IMR-90 (cell line): ENCODE measurements at regions not wholly inside any gene's neighbourhood (a gene's known extent, or its start where the extent isn't known, plus 50 kb on each side); places are given as distances from the start of the nearest gene placed in this dataset.

ENCODE experiments used
- ATAC-seq: fragments of 200-7000 bp; cut with Tn5 transposase; 2 replicates; pipeline ENCODE4 v1.9.1; 2020; ENCODE audit warnings: low read depth, mild to moderate bottlenecking, moderate library complexity
- BruUV-seq: library from RNA; stranded (reverse); fragments of 400-500 nt; replicated peaks from 2 replicates; lab custom pipeline; 2021; lab: Mats Ljungman, UMichigan
- CTCF ChIA-PET: fragments of 300-600 bp; formaldehyde crosslinking; extraction: SDS; loops from one replicate; lab custom pipeline; 2021; ENCODE audit warnings: antibody characterized with exemption; lab: Yijun Ruan, JAX
- POLR2A ChIA-PET: fragments of 300-600 bp; sonication (Branson Sonifier 250); formaldehyde crosslinking; loops from one replicate; lab custom pipeline; 2022; ENCODE audit warnings: antibody characterized with exemption; ENCODE audit not compliant: unreplicated experiment; lab: Charles Lee
- DNase-seq: peaks from one replicate; pipeline ENCODE4 v3.0.0; 2013
- H2AFZ ChIP-seq: replicated peaks from 2 replicates; pipeline ENCODE3; 2013; ENCODE audit warnings: low read length, mild to moderate bottlenecking; ENCODE audit not compliant: poor library complexity
- H2AK5ac ChIP-seq: 2 replicates; pipeline ENCODE4 v1.6.1; 2013; ENCODE audit warnings: low read depth, low read length, inconsistent platforms
- H2AK9ac ChIP-seq: replicated peaks from 2 replicates; pipeline ENCODE3; 2013; ENCODE audit warnings: mild to moderate bottlenecking, low read depth, low read length, moderate library complexity; ENCODE audit not compliant: poor library complexity
- H2BK120ac ChIP-seq: 2 replicates; pipeline ENCODE4 v1.6.1; 2013; ENCODE audit warnings: low read depth, low read length, inconsistent platforms
- H2BK15ac ChIP-seq: 3 replicates; pipeline ENCODE4 v1.6.1; 2013; ENCODE audit warnings: low read depth, low read length, inconsistent platforms
- H2BK20ac ChIP-seq: 2 replicates; pipeline ENCODE4 v1.6.1; 2013; ENCODE audit warnings: low read depth, mild to moderate bottlenecking, inconsistent platforms, low read length, moderate library complexity
- H2BK5ac ChIP-seq: 2 replicates; pipeline ENCODE4 v1.6.1; 2013; ENCODE audit warnings: mild to moderate bottlenecking, low read depth, low read length, inconsistent platforms; ENCODE audit not compliant: poor library complexity, severe bottlenecking
- H3K14ac ChIP-seq: replicated peaks from 2 replicates; pipeline ENCODE4 v1.6.1; 2013; ENCODE audit warnings: low read depth, low read length, inconsistent platforms
- H3K18ac ChIP-seq: 2 replicates; pipeline ENCODE4 v1.6.1; 2013; ENCODE audit warnings: low read depth, low read length, control low read depth
- H3K23ac ChIP-seq: 2 replicates; pipeline ENCODE4 v1.6.1; 2013; ENCODE audit warnings: low read depth, low read length, inconsistent platforms
- H3K27ac ChIP-seq: 2 replicates; pipeline ENCODE4 v1.5.1; 2013; ENCODE audit warnings: mild to moderate bottlenecking, control low read depth, low read length; ENCODE audit not compliant: insufficient read depth
- H3K27me3 ChIP-seq: 2 replicates; pipeline ENCODE4 v1.6.1; 2013; ENCODE audit warnings: low read length; ENCODE audit not compliant: control insufficient read depth, insufficient read depth
- H3K36me3 ChIP-seq: 2 replicates; pipeline ENCODE4 v1.6.1; 2013; ENCODE audit warnings: low read length, mixed read lengths; ENCODE audit not compliant: control insufficient read depth, insufficient read depth
- H3K4ac ChIP-seq: 2 replicates; pipeline ENCODE4 v1.6.1; 2013; ENCODE audit warnings: low read depth, low read length, inconsistent platforms
- H3K4me1 ChIP-seq: 2 replicates; pipeline ENCODE4 v1.6.1; 2013; ENCODE audit warnings: low read length, mixed read lengths; ENCODE audit not compliant: control insufficient read depth, insufficient read depth
- H3K4me2 ChIP-seq: 2 replicates; pipeline ENCODE4 v1.6.1; 2013; ENCODE audit warnings: low read depth, mild to moderate bottlenecking, control low read depth, low read length, moderate library complexity
- H3K4me3 ChIP-seq: 2 replicates; pipeline ENCODE4 v1.5.1; 2013; ENCODE audit warnings: low read depth, mild to moderate bottlenecking, control low read depth, low read length, moderate library complexity; ENCODE audit not compliant: insufficient read depth
- H3K56ac ChIP-seq: 2 replicates; pipeline ENCODE4 v1.6.1; 2013; ENCODE audit warnings: low read length, inconsistent platforms; ENCODE audit not compliant: insufficient read depth; ENCODE audit errors: extremely low read depth
- H3K79me1 ChIP-seq, 2 experiments: 2 replicates each; pipeline ENCODE4 v1.6.1; 2013; ENCODE audit warnings: low read length in 2 of 2, inconsistent platforms in 1 of 2, low read depth in 1 of 2
- H3K9ac ChIP-seq: 2 replicates; pipeline ENCODE4 v1.6.1; 2013; ENCODE audit warnings: low read depth, low read length, control low read depth
- H3K9me1 ChIP-seq: 2 replicates; pipeline ENCODE4 v1.6.1; 2013; ENCODE audit warnings: low read length, inconsistent platforms; ENCODE audit not compliant: insufficient read depth
- H3K9me3 ChIP-seq: 2 replicates; pipeline ENCODE4 v1.6.1; 2013; ENCODE audit warnings: low read length; ENCODE audit not compliant: control insufficient read depth, insufficient read depth
- H4K20me1 ChIP-seq: 2 replicates; pipeline ENCODE4 v1.6.1; 2013; ENCODE audit warnings: low read length, inconsistent platforms; ENCODE audit not compliant: insufficient read depth
- H4K5ac ChIP-seq: 2 replicates; pipeline ENCODE4 v1.6.1; 2013; ENCODE audit warnings: mild to moderate bottlenecking, low read depth, low read length, control low read depth
- H4K8ac ChIP-seq, 2 experiments: 2 replicates each; pipeline ENCODE4 v1.6.1; 2013; ENCODE audit warnings: low read depth in 2 of 2, low read length in 2 of 2, control low read depth in 1 of 2, inconsistent platforms in 1 of 2
- H4K91ac ChIP-seq: 2 replicates; pipeline ENCODE4 v1.6.1; 2013; ENCODE audit warnings: low read depth, low read length, inconsistent platforms; ENCODE audit not compliant: insufficient read depth
- CEBPB ChIP-seq: IDR thresholded peaks from 2 replicates; pipeline ENCODE4 v1.6.1; 2012; ENCODE audit warnings: low read depth, low read length, improper control_type of control experiment
- CTCF ChIP-seq: conservative IDR thresholded peaks from 2 replicates; pipeline ENCODE4 v1.5.1; 2012; ENCODE audit warnings: mild to moderate bottlenecking, low read depth, low read length, improper control_type of control experiment
- FOS ChIP-seq: fragments of 150-350 bp; IDR thresholded peaks from 2 replicates; pipeline ENCODE4 v1.6.1; 2016; ENCODE audit warnings: low read depth, low read length
- MAFK ChIP-seq: IDR thresholded peaks from 2 replicates; pipeline ENCODE4 v1.6.1; 2012; ENCODE audit warnings: low read depth, low read length, improper control_type of control experiment
- NFE2L2 ChIP-seq: fragments of 150-350 bp; IDR thresholded peaks from 2 replicates; pipeline ENCODE4 v1.6.1; 2016; ENCODE audit warnings: low read depth, mild to moderate bottlenecking, low read length
- POLR2A ChIP-seq: IDR thresholded peaks from 2 replicates; pipeline ENCODE4 v1.6.1; 2012; ENCODE audit warnings: mild to moderate bottlenecking, low read depth, low read length
- RAD21 ChIP-seq: IDR thresholded peaks from 2 replicates; pipeline ENCODE4 v1.6.1; 2012; ENCODE audit warnings: low read length, improper control_type of control experiment
- RCOR1 ChIP-seq: IDR thresholded peaks from 2 replicates; pipeline ENCODE4 v1.6.1; 2012; ENCODE audit warnings: mild to moderate bottlenecking, low read length, improper control_type of control experiment; ENCODE audit not compliant: insufficient replicate concordance
- SMC3 ChIP-seq: fragments of 150-350 bp; IDR thresholded peaks from 2 replicates; pipeline ENCODE4 v1.6.1; 2016; ENCODE audit warnings: low read depth, mild to moderate bottlenecking, antibody characterized with exemption, low read length, moderate library complexity
- dilution Hi-C: fragments of 300-500 bp; cut with HindIII; formaldehyde crosslinking; loops from one replicate; pipeline ENCODE4 v1.14.3; 2018; ENCODE audit warnings: low sequenced_read_pairs; ENCODE audit not compliant: unreplicated experiment
- in situ Hi-C: fragments of 300-500 bp; cut with MboI; formaldehyde crosslinking; loops from 3 replicates; pipeline ENCODE4 v1.14.3; 2019; ENCODE audit warnings: low sequenced_read_pairs, inconsistent platforms, mixed read lengths
- intact Hi-C: fragments of 100-400 bp; cut with micrococcal nuclease; formaldehyde crosslinking; loops from 2 replicates; pipeline ENCODE4 v1.10.0; 2022

DNA sequence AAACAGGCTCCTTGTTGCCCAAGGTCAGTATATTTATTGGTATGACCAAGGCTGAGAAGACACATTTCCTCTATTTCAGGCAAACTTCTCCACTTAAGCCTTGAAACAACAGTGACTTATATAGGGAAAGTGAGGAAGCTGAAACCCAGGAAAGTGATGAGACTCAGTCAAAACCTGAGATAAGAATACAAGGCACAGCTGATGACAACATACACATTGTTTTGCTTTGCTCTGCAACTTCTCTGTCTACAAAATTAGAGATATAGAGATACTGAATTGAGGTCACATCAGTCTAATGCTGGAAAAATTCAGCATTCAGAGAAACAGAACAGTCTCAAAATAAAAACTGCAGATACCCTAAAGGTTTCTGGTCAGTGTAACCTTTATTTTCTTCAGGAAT lies 586.1 kb downstream of the DNAH5 start:
- H2AK9ac ChIP-seq, result no peak overlapping the region
- H4K8ac ChIP-seq, result no peak overlapping the region
- H3K79me1 ChIP-seq, result no peaks in the 10 kb centered on the region
- H3K4me2 ChIP-seq, result no peak overlapping the region
- no peak overlapping the region for H3K4me3 ChIP-seq
- no peaks in the 10 kb centered on the region for H4K20me1 ChIP-seq
- H2AK5ac ChIP-seq, result no peak overlapping the region
- H2AFZ ChIP-seq, result no peak overlapping the region
- TF ChIP-seq NFE2L2 (no peak), POLR2A (no peak), RAD21 (no peak), RCOR1 (no peak), CEBPB (no peak), FOS (no peak), CTCF (no peak), SMC3 (no peak), MAFK (no peak)
- CTCF ChIA-PET, result interaction anchor here (1.1 kb wide), 1 partner anchor 24 kb away, joined by 3 read pairs; no protein-coding TSS in a partner anchor
- no peaks in the 10 kb centered on the region for H3K9me1 ChIP-seq
- ATAC-seq, result no peak
- BruUV-seq, result no TSS peak
- H2BK15ac ChIP-seq, result no peak overlapping the region
- POLR2A ChIA-PET, result no interaction called here
- H4K5ac ChIP-seq, result no peak overlapping the region
- H3K18ac ChIP-seq, result no peak overlapping the region
- H2BK20ac ChIP-seq, result no peak overlapping the region
- no peak overlapping the region for H3K14ac ChIP-seq
- no peak overlapping the region for H3K4ac ChIP-seq
- no peak overlapping the region for H3K23ac ChIP-seq
- intact Hi-C loops, result no loop called here
- H3K27ac ChIP-seq, result no peak overlapping the region
- no peaks in the 10 kb centered on the region for H3K9me3 ChIP-seq
- H2BK120ac ChIP-seq, result no peak overlapping the region
- H3K4me1 ChIP-seq, result no peaks in the 10 kb centered on the region
- dilution Hi-C loops, result no loop called here
- in situ Hi-C loops, result no loop called here
- no peak for DNase-seq
- H3K36me3 ChIP-seq, result no peaks in the 10 kb centered on the region
- H4K91ac ChIP-seq, result no peak overlapping the region
- no peaks in the 10 kb centered on the region for H3K27me3 ChIP-seq
- no peak overlapping the region for H3K9ac ChIP-seq
- H2BK5ac ChIP-seq, result no peak overlapping the region
- H3K56ac ChIP-seq, result no peak overlapping the region
